WI38 (cell line): ENCODE measurements at regions not wholly inside any gene's neighbourhood (a gene's known extent, or its start where the extent isn't known, plus 50 kb on each side); places are given as distances from the start of the nearest gene placed in this dataset.

Experiments used
- H3K4me3 ChIP-seq: 2 replicates; pipeline ENCODE4 v1.5.1; 2011; ENCODE audit warnings: low read depth, mild to moderate bottlenecking, control low read depth, low read length
- CTCF ChIP-seq: IDR thresholded peaks from 2 replicates; pipeline ENCODE4 v1.5.1; 2012; ENCODE audit warnings: low read depth, mild to moderate bottlenecking, control low read depth, low read length

- no peak for TF ChIP-seq CTCF
- no peak overlapping the region for H3K4me3 ChIP-seq
These were observed 206.6 kb upstream of the RASA1 start for GRCh38 chr5:87061046-87061445.

- no peak for TF ChIP-seq CTCF
- H3K4me3 ChIP-seq = no peak overlapping the region
These were observed 198.4 kb upstream of the RASA1 start for GRCh38 chr5:87069311-87069710.

GRCh38 chr5:87069974-87070608 lies 197.6 kb upstream of the RASA1 start:
- no peak overlapping the region for H3K4me3 ChIP-seq
- peak; percentile 48 for TF ChIP-seq CTCF

GRCh38 chr5:87074072-87074471 lies 193.6 kb upstream of the RASA1 start:
- no peak overlapping the region for H3K4me3 ChIP-seq
- no peak for TF ChIP-seq CTCF

GRCh38 chr5:87074934-87075541 lies 192.6 kb upstream of the RASA1 start:
- no peak for TF ChIP-seq CTCF
- no peak overlapping the region for H3K4me3 ChIP-seq

GRCh38 chr5:87076411-87076810 lies 191.3 kb upstream of the RASA1 start:
- no peak for TF ChIP-seq CTCF
- H3K4me3 ChIP-seq = no peak overlapping the region

- no peak overlapping the region for H3K4me3 ChIP-seq
- no peak for TF ChIP-seq CTCF
These were observed 190.8 kb upstream of the RASA1 start for GRCh38 chr5:87076931-87077330.
